AG09319 (cell line): ENCODE measurements at regions not wholly inside any gene's neighbourhood (a gene's known extent, or its start where the extent isn't known, plus 50 kb on each side); places are given as distances from the start of the nearest gene placed in this dataset.

ENCODE experiments used
- DNase-seq: peaks from one replicate; pipeline ENCODE4 v3.0.0-alpha.2; 2010; ENCODE audit warnings: low read depth; ENCODE audit errors: extremely low read depth
- TF ChIP-seq, protein P1 (sequence below): IDR thresholded peaks from 2 replicates; pipeline ENCODE4 v1.5.1; 2011; ENCODE audit warnings: low read depth, mild to moderate bottlenecking, inconsistent platforms, low read length, moderate library complexity

DNA sequence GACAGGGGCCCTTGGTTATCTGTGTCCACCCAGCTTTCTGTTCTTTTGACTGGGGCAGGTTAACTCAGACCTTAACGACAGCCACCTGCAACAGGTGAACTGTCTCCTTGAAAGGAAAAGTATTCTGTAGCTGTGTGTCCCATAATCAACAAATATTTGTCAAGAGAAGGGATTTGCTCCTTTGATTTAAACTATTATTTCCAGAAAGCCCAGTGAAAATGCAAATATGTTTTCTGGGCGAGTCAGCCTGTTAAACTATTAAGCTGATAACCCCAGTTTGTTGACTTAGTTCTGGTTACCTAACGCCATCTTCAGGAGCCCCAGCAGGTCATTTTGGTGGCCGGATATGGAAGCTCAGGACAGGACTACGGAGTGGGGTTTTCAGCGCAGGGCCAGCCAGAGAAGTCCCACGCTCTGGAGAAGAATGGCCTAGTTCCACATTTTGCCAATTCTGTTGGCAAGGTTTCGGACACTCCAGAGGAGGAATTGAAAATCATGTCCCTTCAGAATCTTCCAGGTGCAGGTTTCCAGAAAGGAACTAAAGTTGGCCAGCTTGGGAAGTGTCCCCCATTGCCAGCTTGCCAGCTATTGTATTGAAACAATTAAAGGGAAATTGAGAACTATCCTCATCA is 54.5 kb downstream of the ADRA2A start:
- no peak for DNase-seq

DNA sequence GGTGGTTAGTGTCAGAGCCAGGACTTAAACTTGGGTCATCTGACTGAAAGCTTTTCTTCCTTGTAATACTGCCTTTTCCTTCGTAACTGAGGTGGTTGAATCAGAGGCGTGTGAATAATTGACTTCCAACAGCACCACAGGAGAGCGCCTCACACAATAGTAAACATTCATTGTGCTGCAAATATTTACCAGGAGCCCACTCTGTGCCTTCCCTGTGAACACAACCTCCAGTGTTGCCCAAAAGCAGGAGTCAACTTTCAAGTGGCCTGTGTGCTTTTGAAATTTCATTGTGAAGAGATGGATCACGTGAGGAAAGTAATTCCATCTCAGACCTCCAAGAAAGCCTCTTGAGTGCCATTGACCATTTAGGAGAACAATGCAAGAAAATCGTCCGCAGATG is 60.2 kb downstream of the ADRA2A start:
- TF ChIP-seq, protein P1, sequence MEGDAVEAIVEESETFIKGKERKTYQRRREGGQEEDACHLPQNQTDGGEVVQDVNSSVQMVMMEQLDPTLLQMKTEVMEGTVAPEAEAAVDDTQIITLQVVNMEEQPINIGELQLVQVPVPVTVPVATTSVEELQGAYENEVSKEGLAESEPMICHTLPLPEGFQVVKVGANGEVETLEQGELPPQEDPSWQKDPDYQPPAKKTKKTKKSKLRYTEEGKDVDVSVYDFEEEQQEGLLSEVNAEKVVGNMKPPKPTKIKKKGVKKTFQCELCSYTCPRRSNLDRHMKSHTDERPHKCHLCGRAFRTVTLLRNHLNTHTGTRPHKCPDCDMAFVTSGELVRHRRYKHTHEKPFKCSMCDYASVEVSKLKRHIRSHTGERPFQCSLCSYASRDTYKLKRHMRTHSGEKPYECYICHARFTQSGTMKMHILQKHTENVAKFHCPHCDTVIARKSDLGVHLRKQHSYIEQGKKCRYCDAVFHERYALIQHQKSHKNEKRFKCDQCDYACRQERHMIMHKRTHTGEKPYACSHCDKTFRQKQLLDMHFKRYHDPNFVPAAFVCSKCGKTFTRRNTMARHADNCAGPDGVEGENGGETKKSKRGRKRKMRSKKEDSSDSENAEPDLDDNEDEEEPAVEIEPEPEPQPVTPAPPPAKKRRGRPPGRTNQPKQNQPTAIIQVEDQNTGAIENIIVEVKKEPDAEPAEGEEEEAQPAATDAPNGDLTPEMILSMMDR, result no peak
- DNase-seq, result no peak

More for the DNA sequence above, 54.5 kb downstream of the ADRA2A start:
- TF ChIP-seq, protein P1, result no peak

DNA sequence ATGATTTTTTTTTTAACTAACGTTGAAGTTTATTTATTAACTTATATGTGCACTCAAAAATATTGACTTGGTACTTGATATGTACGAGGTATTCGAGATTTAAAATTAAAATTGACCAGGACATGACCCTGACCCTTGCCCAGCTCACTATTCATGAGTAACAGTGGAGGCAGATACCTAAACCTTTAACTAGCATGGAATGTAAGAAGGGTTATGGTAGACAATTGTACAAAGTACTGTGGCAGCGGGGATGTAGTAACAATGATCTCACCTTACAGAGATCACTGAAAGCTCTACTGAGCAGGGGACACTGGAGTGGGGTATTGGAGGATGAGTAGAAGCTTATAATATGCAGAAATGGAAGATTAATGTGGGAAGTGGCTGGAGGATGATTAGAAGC is 60.8 kb downstream of the ADRA2A start:
- TF ChIP-seq, protein P1, result no peak
- DNase-seq, result no peak

GRCh38 chr10:111138544-111138943 is 61.7 kb downstream of the ADRA2A start:
- TF ChIP-seq, protein P1, result no peak
- no peak for DNase-seq

DNA sequence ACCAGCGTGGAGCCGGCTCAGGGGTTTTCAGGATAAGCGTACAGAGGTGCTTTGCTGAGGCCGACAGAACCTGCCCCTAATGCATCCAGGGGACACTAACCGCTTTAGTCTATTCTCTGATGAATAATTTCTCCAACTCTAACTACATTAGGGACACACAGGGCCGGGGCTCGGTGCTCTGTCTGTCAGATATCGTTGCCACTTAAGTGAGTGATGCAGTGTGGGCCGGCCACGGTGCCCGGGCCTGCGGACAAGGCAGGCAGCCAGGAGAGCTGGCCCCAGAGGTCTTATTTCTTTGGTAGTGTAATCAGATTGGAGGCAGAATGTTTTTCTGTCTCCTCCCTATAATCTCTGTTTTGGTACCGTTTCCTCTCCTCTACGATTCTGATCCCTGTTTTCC is 62.7 kb downstream of the ADRA2A start:
- DNase-seq, result no peak
- TF ChIP-seq, protein P1, result no peak

DNA sequence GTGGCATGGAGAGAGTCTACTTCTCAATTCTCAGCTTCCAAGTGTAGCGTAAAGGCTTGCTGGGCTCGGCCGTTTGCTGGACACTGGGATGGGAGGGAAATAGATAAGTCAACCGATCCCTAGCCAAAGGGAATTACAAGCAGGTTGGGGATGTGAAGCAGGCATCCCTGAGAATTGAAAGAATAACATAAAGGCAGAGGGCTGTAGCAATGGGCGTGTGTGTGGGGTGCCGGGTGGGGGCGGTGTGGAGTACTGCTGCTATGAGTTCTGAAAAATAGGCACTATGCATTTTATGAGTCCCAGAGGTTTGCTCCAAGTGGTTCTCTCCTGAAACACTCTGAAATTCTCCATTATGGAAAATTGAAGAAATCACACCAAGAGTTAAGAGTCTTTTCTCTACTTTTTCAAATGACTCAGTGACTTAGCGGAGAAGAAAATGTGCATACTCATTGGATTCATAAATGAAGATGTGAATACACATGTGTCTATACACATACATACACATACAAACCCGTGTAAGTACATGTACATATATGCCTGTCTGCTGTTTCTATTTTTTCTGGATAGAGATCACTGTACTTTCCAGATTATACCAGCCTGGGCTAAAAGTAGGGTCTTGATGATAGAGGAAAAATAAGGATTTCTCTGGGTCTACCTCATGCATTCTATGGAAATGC is 65.4 kb downstream of the ADRA2A start:
- TF ChIP-seq, protein P1, result no peak
- no peak for DNase-seq

DNA sequence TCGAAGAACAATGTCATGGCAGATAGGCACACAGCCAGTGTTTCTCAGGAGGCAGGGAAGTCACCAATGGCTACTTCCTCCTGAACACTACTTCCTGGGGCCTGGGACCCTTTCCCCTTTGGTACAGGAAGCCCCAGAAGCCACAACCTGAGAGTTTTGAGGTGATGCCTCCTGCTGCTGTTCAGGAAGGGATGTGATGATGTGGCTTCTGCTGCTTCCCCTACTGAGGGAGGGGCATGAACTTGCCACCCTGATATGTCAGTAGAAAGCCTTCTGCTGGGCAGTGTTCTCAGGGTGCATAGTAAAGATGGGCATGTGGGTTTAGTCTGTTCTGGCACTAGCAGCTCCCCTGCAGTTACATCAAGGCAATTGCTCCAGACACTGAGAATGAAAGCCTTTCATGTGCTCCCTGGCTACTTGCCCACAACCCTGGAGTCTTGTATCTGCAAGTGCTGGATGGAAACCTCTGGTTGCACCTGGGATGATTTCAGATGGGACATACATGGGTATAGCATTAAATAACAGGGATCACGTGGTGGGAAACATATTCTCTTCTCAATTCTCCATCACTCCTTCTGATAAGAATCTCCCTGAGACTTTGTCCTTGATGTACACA is 69.3 kb downstream of the ADRA2A start:
- DNase-seq, result no peak
- TF ChIP-seq, protein P1, result no peak
